Aorta (tissue), 5 donors: ENCODE measurements at regions not wholly inside any gene's neighbourhood (a gene's known extent, or its start where the extent isn't known, plus 50 kb on each side); places are given as distances from the start of the nearest gene placed in this dataset.

Experiments used
- ATAC-seq: fragments of 200-7000 bp; cut with Tn5 transposase; one replicate; pipeline ENCODE4 v1.9.1; 2022; ENCODE audit warnings: moderate library complexity; ENCODE audit not compliant: low FRiP score
- DNase-seq, 2 donors: peaks; one replicate each; pipeline ENCODE4 v3.0.0-alpha.2; 2020
- H3K27ac ChIP-seq, 2 donors: one replicate each; pipeline ENCODE4 v1.5.1; 2013; ENCODE audit warnings: low read length in 2 of 2, mild to moderate bottlenecking in 2 of 2, moderate library complexity in 2 of 2, control low read depth in 1 of 2, inconsistent platforms in 1 of 2, low read depth in 1 of 2
- H3K27me3 ChIP-seq, 2 donors: one replicate each; pipeline ENCODE4 v1.6.1; 2013; ENCODE audit warnings: control low read depth in 1 of 2, low read length in 1 of 2, mild to moderate bottlenecking in 1 of 2, moderate library complexity in 1 of 2; ENCODE audit not compliant: insufficient read depth in 2 of 2, control insufficient read depth in 1 of 2
- H3K36me3 ChIP-seq, 2 donors: one replicate each; pipeline ENCODE4 v1.6.1; 2013; ENCODE audit warnings: control low read depth in 1 of 2, low read length in 1 of 2, mild to moderate bottlenecking in 1 of 2; ENCODE audit not compliant: insufficient read depth in 2 of 2, control insufficient read depth in 1 of 2
- H3K4me1 ChIP-seq, 2 donors: one replicate each; pipeline ENCODE4 v1.6.1; 2013; ENCODE audit warnings: low read length in 2 of 2, control low read depth in 1 of 2, mild to moderate bottlenecking in 1 of 2, moderate library complexity in 1 of 2; ENCODE audit not compliant: insufficient read depth in 2 of 2, control insufficient read depth in 1 of 2
- H3K4me3 ChIP-seq, 2 donors: one replicate each; pipeline ENCODE4 v1.5.1; 2013; ENCODE audit warnings: low read length in 2 of 2, control low read depth in 1 of 2, mild to moderate bottlenecking in 1 of 2
- H3K9me3 ChIP-seq: one replicate; pipeline ENCODE4 v1.6.1; 2013; ENCODE audit warnings: mild to moderate bottlenecking, low read length; ENCODE audit not compliant: control insufficient read depth
- WGBS, 2 donors: extraction: QIAGEN DNeasy Blood & Tissue Kit; methylation state at CpG; one replicate each; pipeline ENCODE4 v1.1.7; 2013; 5-methylcytosine and 5-hydroxymethylcytosine counted together
- intact Hi-C, 2 donors: fragments of 100-400 bp; cut with DNase I; formaldehyde crosslinking; loops; one replicate each; pipeline versions ENCODE4 v1.14.2 to v1.15.0; 2022
- donor health status: healthy with polysubstance abuse.
- donor health status: Bipolar disorder and iron deficiency.
- donor health status: DM: no; HTN: no; CAD: no.
- donor health status: DM: no; HTN: no; CAD: no.
- donor health status: DM: yes; HTN: yes; CAD: no.

DNA sequence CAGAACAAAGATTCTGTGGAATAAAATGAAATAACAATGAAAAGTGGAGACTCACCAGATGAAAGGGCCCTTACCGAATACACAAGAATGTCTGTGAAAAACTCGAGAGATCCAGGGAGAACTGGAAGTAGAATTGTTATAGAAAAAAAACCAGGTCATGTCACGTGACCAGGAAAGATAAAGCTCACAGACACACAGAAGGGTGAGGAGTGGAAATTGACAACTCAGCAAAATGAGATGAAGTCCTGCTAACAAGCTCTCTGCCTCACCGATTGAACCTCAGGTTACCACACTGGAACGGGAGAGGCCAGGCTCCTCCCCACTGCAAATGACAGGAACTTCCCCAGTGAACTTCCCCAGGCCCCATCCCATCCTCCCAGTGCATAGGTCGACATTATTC is 1618.0 kb upstream of the PCDH10 start:
- 83 to 84% methylated on average over 6 of the region's 6 CpGs for WGBS, 2 donors
- Histone ChIP-seq H3K27me3 (no peaks in the 10 kb centered on the region), H3K4me3 (no peak overlapping the region), H3K27ac (no peak overlapping the region), H3K4me1 (no peaks in the 10 kb centered on the region), H3K36me3 (no peaks in the 10 kb centered on the region), H3K9me3 (no peaks in the 10 kb centered on the region)
- intact Hi-C loops = no loop called here
- DNase-seq = no peak
- ATAC-seq = no peak

GRCh38 chr4:131534944-131535645 is 1614.0 kb upstream of the PCDH10 start:
- no peaks in the 10 kb centered on the region for H3K27me3 ChIP-seq
- no peaks in the 10 kb centered on the region for H3K36me3 ChIP-seq
- ATAC-seq (no peak), DNase-seq (no peak)
- no peaks in the 10 kb centered on the region for H3K9me3 ChIP-seq
- H3K27ac ChIP-seq = no peak overlapping the region
- H3K4me1 ChIP-seq = no peaks in the 10 kb centered on the region
- intact Hi-C loops = no loop called here
- no peak overlapping the region for H3K4me3 ChIP-seq
- 67 to 74% methylated on average over 7 of the region's 7 CpGs for WGBS, 2 donors

- Histone ChIP-seq H3K36me3 (no peaks in the 10 kb centered on the region), H3K9me3 (no peaks in the 10 kb centered on the region), H3K4me1 (no peaks in the 10 kb centered on the region), H3K27ac (no peak overlapping the region), H3K4me3 (no peak overlapping the region), H3K27me3 (no peaks in the 10 kb centered on the region)
- DNase-seq (peak in 1 of 2 donors; percentile 13), ATAC-seq (no peak)
- 93 to 94% methylated on average over 3 of the region's 3 CpGs for WGBS, 2 donors
- intact Hi-C loops = no loop called here
Observed at GRCh38 chr4:131540256-131540655, 1608.8 kb upstream of the PCDH10 start.

GRCh38 chr4:131547506-131547981 is 1601.5 kb upstream of the PCDH10 start:
- ATAC-seq = no peak
- no peak for DNase-seq
- Histone ChIP-seq H3K27me3 (no peaks in the 10 kb centered on the region), H3K27ac (no peak overlapping the region), H3K4me3 (no peak overlapping the region), H3K36me3 (no peaks in the 10 kb centered on the region), H3K9me3 (no peaks in the 10 kb centered on the region), H3K4me1 (no peaks in the 10 kb centered on the region)
- WGBS, 2 donors = 83 to 87% methylated on average over 7 of the region's 7 CpGs
- intact Hi-C loops = no loop called here

- H3K36me3 ChIP-seq = no peaks in the 10 kb centered on the region
Observed at GRCh38 chr4:131551306-131551705, 1597.8 kb upstream of the PCDH10 start.

DNA sequence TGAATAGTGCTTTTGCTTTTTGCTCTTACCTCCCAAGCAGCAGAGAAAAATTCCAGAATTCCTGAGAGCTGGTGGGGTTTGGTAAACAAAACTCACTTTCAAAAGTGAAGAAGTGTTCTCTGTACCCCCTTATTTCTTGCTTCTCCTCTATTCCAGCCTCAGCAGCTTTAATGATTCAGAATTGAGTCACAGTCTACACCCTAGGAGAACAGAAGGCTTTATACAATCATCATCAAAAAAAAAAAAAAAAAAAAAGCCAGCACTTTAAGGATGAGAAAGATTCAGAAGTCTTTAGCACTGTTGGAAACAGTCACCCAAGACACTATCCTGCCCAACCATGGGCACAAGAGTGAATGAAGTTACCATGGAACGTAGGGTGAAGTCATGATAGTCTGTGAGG is 1583.1 kb upstream of the PCDH10 start:
- intact Hi-C loops = no loop called here
- Histone ChIP-seq H3K4me1 (no peaks in the 10 kb centered on the region), H3K4me3 (no peak overlapping the region), H3K36me3 (no peaks in the 10 kb centered on the region), H3K9me3 (peaks cover 2% of the 10 kb centered on the region), H3K27me3 (no peaks in the 10 kb centered on the region), H3K27ac (no peak overlapping the region)
- 56 to 59% methylated on average over 1 of the region's 1 CpG for WGBS, 2 donors
- DNase-seq = no peak
- no peak for ATAC-seq

More at GRCh38 chr4:131551306-131551705, 1597.8 kb upstream of the PCDH10 start:
- Histone ChIP-seq H3K4me3 (no peak overlapping the region), H3K4me1 (no peaks in the 10 kb centered on the region), H3K27ac (no peak overlapping the region), H3K27me3 (no peaks in the 10 kb centered on the region), H3K9me3 (no peaks in the 10 kb centered on the region)
- DNase-seq (no peak), ATAC-seq (no peak)
- intact Hi-C loops = no loop called here
- 85 to 87% methylated on average over 1 of the region's 1 CpG for WGBS, 2 donors

DNA sequence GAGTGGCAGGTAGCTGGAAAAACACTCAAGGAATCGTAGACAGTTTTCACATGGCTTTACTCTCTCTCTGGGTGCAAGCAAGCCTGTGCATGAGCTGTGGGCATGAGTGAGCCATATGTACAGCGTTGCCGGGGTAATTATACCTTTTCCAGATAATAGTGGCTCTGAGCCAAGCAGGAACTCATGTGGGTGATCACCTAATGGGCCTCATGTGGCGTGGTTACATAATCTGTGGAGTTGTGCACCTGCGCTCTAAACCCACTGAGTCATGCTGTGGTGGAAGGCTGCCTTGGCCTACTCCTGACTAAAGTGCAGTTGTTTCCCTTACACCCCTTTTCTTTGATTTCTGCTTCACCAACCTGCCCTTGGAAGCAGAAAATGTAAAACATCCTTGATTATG is 1564.5 kb upstream of the PCDH10 start:
- Histone ChIP-seq H3K4me1 (no peaks in the 10 kb centered on the region), H3K27me3 (no peaks in the 10 kb centered on the region), H3K4me3 (no peak overlapping the region), H3K9me3 (no peaks in the 10 kb centered on the region), H3K36me3 (no peaks in the 10 kb centered on the region), H3K27ac (no peak overlapping the region)
- DNase-seq (no peak), ATAC-seq (no peak)
- 87 to 89% methylated on average over 5 of the region's 5 CpGs for WGBS, 2 donors
- intact Hi-C loops = no loop called here

- no peak overlapping the region for H3K4me3 ChIP-seq
- no peaks in the 10 kb centered on the region for H3K27me3 ChIP-seq
- no peak overlapping the region for H3K27ac ChIP-seq
- ATAC-seq (no peak), DNase-seq (no peak)
- no peaks in the 10 kb centered on the region for H3K9me3 ChIP-seq
- no peaks in the 10 kb centered on the region for H3K36me3 ChIP-seq
- H3K4me1 ChIP-seq = no peaks in the 10 kb centered on the region
- intact Hi-C loops = no loop called here
- WGBS, 2 donors = 92 to 96% methylated on average over 2 of the region's 2 CpGs
Observed at GRCh38 chr4:131595140-131595539, 1554.0 kb upstream of the PCDH10 start.

- H3K4me3 ChIP-seq = no peak overlapping the region
- intact Hi-C loops = no loop called here
- ATAC-seq = no peak
- no peaks in the 10 kb centered on the region for H3K36me3 ChIP-seq
- no peaks in the 10 kb centered on the region for H3K9me3 ChIP-seq
- H3K4me1 ChIP-seq = no peaks in the 10 kb centered on the region
- no peak overlapping the region for H3K27ac ChIP-seq
- no peak for DNase-seq
- H3K27me3 ChIP-seq = no peaks in the 10 kb centered on the region
- 0 to 27% methylated on average over 1 of the region's 1 CpG for WGBS, 2 donors
Observed at GRCh38 chr4:131603705-131604104, 1545.4 kb upstream of the PCDH10 start.
